SK-N-MC (cell line): ENCODE measurements at regions not wholly inside any gene's neighbourhood (a gene's known extent, or its start where the extent isn't known, plus 50 kb on each side); places are given as distances from the start of the nearest gene placed in this dataset.
"Not testable (repeated sequence)": the region's sequence is repeated elsewhere in the genome, so short reads cannot be mapped to it uniquely, and the experiment has no call there.

ENCODE experiments used
- DNase-seq: peaks from one replicate; pipeline ENCODE4 v3.0.0-alpha.2; 2011; ENCODE audit warnings: low read depth, low spot score
- H3K27ac ChIP-seq: fragments of 200-600 bp; sonication (generic); 2 replicates; pipeline ENCODE4 v1.5.1; 2016; ENCODE audit warnings: mixed run types
- H3K36me3 ChIP-seq: fragments of 200-600 bp; sonication (generic); 2 replicates; pipeline ENCODE4 v1.6.1; 2017; ENCODE audit warnings: antibody characterized with exemption, low read length, mixed read lengths; ENCODE audit not compliant: insufficient read depth
- H3K4me3 ChIP-seq: fragments of 200-600 bp; sonication (generic); 2 replicates; pipeline ENCODE4 v1.5.1; 2016
- H3K9ac ChIP-seq: fragments of 200-600 bp; sonication (generic); 2 replicates; pipeline ENCODE4 v1.8.0; 2017; ENCODE audit warnings: mixed run types, mixed read lengths; ENCODE audit not compliant: insufficient read length
- H3K9me3 ChIP-seq: fragments of 200-600 bp; sonication (generic); 2 replicates; pipeline ENCODE4 v1.6.1; 2017; ENCODE audit warnings: low read depth, mild to moderate bottlenecking, antibody characterized with exemption, low read length, moderate library complexity, mixed read lengths
- EZH2 ChIP-seq: fragments of 200-600 bp; sonication (generic); IDR thresholded peaks from one replicate; pipeline ENCODE4 v1.6.1; 2017; ENCODE audit warnings: antibody characterized with exemption
- FOXP2 ChIP-seq: optimal IDR thresholded peaks from 2 replicates; pipeline ENCODE3; 2011; ENCODE audit warnings: mild to moderate bottlenecking, moderate library complexity; ENCODE audit not compliant: insufficient read depth; ENCODE audit errors: extremely low read length, control extremely low read depth
- POLR2AphosphoS5 ChIP-seq: IDR thresholded peaks from 2 replicates; pipeline ENCODE4 v1.6.1; 2012; ENCODE audit warnings: mild to moderate bottlenecking, low read depth, low read length, borderline replicate concordance

DNA sequence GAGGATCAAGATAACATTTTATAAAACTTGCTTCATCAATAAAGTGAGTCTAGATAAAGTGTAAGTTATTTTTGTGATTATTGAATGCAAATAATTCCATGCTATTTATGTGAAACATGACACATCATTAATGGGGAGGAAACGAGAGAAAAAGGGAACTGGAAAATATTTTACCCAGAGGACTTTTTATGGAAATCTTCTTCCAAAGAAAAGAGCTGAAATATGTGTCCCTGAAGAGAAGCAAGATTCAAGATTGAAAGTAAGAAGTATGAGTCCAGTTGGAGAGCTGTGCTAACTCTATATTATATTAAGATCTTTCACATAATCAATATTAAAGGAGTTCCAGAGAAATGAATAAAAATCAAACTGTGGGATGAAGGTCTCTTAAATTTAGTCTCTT lies 1361.8 kb downstream of the GATA3 start:
- no peak for DNase-seq
- H3K9ac ChIP-seq, result no peak overlapping the region
- no peaks in the 10 kb centered on the region for H3K36me3 ChIP-seq
- no peak overlapping the region for H3K4me3 ChIP-seq
- TF ChIP-seq EZH2 (no peak), FOXP2 (no peak), POLR2AphosphoS5 (no peak)
- no peaks in the 10 kb centered on the region for H3K9me3 ChIP-seq
- H3K27ac ChIP-seq, result no peak overlapping the region

DNA sequence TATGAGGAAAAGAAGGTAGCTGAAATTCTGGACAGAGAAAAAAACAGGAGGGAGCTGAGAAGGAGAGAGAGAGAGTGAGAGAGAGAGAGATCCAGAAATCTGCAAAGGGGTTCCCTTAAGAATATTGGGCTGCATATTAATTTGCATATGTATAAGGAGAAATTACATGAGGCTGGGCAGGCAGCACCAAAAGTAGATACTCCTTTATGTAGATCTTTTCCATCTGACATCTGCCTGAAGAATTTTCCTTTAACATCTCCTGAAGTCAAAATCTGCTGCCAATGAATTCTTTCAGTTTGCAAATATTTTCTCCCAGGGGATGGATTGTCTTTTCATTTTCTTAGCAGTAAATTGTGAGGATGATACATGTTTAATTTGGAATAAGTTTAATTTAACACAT lies 1365.3 kb downstream of the GATA3 start:
- no peak overlapping the region for H3K4me3 ChIP-seq
- DNase-seq, result no peak
- no peak for TF ChIP-seq POLR2AphosphoS5
- no peak for TF ChIP-seq FOXP2
- TF ChIP-seq EZH2, result no peak
- no peak overlapping the region for H3K9ac ChIP-seq
- no peaks in the 10 kb centered on the region for H3K36me3 ChIP-seq
- no peaks in the 10 kb centered on the region for H3K9me3 ChIP-seq
- H3K27ac ChIP-seq, result no peak overlapping the region

DNA sequence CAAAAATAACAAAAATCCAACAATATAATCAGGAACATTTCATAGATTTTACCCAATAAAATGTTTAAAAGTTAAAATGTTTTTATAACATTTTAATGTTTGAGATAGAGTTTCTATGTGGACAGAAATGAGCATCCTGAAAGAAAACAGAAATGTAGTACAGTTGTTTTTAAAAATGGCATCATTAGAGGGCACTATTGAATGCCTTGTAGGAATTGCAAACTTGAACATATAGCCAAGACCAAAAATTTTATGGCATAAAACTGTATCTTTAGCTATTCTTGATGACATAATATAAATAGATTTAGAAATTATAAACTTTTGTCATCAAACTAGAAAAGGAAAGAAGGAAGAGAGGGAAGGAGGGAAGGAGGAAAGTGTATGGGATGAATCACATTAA lies 1372.7 kb downstream of the GATA3 start:
- no peaks in the 10 kb centered on the region for H3K9me3 ChIP-seq
- no peak for DNase-seq
- no peak for TF ChIP-seq POLR2AphosphoS5
- no peak for TF ChIP-seq FOXP2
- no peak for TF ChIP-seq EZH2
- no peaks in the 10 kb centered on the region for H3K36me3 ChIP-seq
- H3K27ac ChIP-seq, result no peak overlapping the region
- no peak overlapping the region for H3K4me3 ChIP-seq
- no peak overlapping the region for H3K9ac ChIP-seq

DNA sequence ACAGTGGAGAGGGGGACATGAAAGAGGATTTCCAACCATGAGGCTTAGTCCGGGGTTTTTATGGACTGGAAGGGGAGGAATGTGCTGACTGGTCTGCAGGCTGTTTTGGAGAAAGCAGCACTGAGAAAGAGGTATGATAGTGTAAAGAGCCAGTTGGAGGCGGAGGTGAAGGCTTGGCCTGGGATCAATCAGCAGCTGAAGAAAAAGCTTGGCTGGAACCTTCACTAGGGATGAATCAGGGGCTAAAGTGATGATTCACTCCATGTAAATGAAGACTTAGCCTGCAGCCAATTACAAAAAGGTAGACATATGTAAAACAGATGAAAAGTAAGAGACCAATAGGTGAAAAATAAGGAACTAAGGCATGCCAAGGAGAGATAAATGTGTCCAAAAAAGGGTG lies 1382.6 kb downstream of the GATA3 start:
- no peak overlapping the region for H3K4me3 ChIP-seq
- no peak overlapping the region for H3K27ac ChIP-seq
- H3K9me3 ChIP-seq, result no peaks in the 10 kb centered on the region
- TF ChIP-seq POLR2AphosphoS5 (no peak), EZH2 (no peak), FOXP2 (no peak)
- DNase-seq, result no peak
- no peak overlapping the region for H3K9ac ChIP-seq
- H3K36me3 ChIP-seq, result no peaks in the 10 kb centered on the region

DNA sequence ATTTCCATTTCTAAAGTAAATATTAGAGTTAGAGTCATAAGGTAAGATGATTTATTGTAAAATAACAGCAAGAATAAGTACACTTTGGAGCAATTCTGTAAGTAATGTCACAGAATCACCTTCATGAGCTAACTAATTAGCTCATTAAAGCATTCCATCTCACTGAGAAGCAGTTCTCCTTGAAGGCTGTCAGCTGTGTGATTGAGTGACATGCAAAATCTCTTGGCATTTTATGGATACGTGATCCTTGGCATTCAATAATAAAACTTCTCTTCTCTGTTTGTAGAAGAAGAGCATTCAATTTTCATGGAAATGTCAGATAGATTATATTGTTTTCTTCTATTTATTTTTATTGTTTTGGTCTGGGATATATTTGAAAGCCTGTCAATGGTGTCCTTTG lies 1389.3 kb downstream of the GATA3 start:
- no peak for DNase-seq
- no peak overlapping the region for H3K27ac ChIP-seq
- no peaks in the 10 kb centered on the region for H3K36me3 ChIP-seq
- TF ChIP-seq POLR2AphosphoS5 (no peak), FOXP2 (no peak), EZH2 (no peak)
- H3K4me3 ChIP-seq, result no peak overlapping the region
- H3K9ac ChIP-seq, result no peak overlapping the region
- no peaks in the 10 kb centered on the region for H3K9me3 ChIP-seq

DNA sequence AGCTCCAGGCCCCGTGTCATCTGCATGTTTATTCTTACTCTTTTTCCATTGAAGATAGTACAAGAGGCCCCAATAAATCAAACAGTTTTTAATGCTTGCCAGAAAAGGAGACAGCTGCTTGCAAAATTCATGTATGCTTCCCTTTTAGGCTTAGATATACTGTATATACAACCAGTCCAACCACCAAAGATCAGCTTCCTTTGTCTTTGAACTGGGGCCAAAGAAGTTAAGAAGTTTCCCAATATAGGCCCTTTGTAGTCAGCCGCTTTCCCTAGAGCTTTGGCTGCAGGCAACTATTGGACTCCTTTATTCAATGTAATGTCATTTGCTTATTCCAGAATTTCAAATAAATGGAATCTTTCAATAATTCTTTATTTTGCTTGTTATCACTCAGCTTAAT lies 1395.0 kb downstream of the GATA3 start:
- H3K9me3 ChIP-seq, result no peaks in the 10 kb centered on the region
- TF ChIP-seq EZH2, result no peak
- no peak for TF ChIP-seq FOXP2
- TF ChIP-seq POLR2AphosphoS5, result no peak
- DNase-seq, result no peak

DNA sequence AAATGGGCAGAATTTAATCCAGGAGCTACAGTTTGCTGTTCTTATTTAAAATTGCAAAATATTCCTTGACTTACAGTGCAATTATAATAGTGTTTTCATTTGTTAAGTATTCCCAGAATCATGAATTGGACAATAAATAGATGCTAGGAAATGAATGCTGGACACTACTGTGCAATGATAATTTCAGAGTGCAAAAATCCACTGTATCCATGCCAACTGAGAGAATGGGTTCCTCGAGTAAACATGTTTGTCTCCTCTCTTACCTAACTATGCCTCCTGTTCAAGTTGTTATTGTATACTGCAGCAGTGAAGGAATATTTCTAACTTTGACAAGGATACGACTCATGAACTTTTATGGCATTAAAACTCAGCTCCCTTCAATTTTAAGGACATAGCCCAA lies 1396.3 kb downstream of the GATA3 start:
- Histone ChIP-seq H3K27ac (no peak overlapping the region), H3K4me3 (no peak overlapping the region), H3K9me3 (no peaks in the 10 kb centered on the region), H3K36me3 (no peaks in the 10 kb centered on the region), H3K9ac (no peak overlapping the region)
- no peak for DNase-seq
- TF ChIP-seq POLR2AphosphoS5 (no peak), FOXP2 (no peak), EZH2 (no peak)

More for the DNA sequence above, 1395.0 kb downstream of the GATA3 start:
- Histone ChIP-seq H3K36me3 (no peaks in the 10 kb centered on the region), H3K9ac (no peak overlapping the region), H3K27ac (no peak overlapping the region), H3K4me3 (no peak overlapping the region)

DNA sequence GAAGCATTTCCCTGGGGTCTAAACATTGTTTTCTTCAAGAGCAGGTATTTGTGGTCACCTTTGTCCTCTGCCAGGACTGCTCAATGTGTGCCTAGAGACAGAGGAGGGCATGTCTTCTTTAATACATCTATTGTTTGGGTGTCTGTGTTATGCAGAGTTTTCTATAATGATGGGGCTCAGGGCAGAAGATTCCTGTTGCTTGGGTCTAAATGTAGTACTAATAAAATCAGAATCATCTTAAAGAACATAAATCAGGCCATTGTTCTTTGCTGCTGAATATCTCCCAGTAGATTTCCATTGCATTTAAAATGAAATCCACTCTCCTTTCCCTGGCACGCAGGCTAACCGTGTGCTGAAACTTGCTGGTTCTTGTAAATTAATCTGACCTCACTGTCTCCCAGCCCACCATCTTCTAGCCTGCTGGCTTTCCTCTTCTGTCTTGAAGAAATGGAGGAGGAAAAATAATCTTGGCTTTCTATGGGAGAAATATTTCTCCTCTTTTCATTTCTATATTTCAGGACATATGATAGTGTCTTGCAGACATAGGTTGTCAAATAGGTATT lies 1396.8 kb downstream of the GATA3 start:
- Histone ChIP-seq H3K4me3 (no peak overlapping the region), H3K9ac (no peak overlapping the region), H3K9me3 (no peaks in the 10 kb centered on the region), H3K36me3 (no peaks in the 10 kb centered on the region), H3K27ac (no peak overlapping the region)
- no peak for TF ChIP-seq POLR2AphosphoS5
- no peak for TF ChIP-seq EZH2
- TF ChIP-seq FOXP2, result no peak
- no peak for DNase-seq

DNA sequence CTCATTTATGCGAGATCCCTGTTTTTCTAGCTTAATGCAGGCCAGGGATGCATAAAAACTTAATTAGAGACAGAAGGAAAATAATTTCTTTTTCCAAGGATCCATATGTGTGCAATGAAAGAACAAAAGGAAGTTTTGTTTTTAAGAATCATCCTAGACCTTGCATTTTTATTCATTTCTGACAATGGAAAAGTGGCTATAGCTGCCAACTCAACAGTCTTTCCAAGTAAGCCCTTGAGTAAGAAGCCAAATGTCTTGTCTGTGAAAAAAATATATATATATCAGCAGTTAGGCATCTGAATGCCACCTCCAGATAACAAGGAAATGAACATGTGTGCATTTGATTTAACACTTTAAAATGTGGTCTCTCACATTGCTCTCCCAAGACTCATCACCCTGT lies 1397.6 kb downstream of the GATA3 start:
- Histone ChIP-seq H3K9ac (no peak overlapping the region), H3K9me3 (no peaks in the 10 kb centered on the region), H3K36me3 (no peaks in the 10 kb centered on the region), H3K4me3 (no peak overlapping the region), H3K27ac (no peak overlapping the region)
- TF ChIP-seq FOXP2 (no peak), POLR2AphosphoS5 (no peak), EZH2 (no peak)
- DNase-seq, result no peak

DNA sequence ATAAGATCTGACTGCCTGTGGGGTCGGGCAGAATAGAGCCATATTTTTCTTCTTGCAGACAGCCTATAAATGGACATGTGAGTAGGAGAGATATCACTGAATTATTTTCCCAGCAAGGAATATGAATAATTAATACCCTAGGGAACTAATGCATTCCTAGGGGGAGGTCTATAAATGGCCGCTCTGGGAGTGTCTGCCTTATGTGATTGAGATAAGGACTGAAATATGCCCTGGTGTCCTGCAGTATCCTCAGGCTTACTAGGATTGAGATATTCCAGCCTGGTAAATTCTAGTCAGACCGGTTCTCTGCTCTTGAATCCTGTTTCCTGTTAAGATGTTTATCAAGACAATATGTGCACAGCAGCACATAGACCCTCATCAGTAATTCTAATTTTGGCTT lies 1399.4 kb downstream of the GATA3 start:
- DNase-seq, H3K9ac ChIP-seq, H3K4me3 ChIP-seq, H3K36me3 ChIP-seq, H3K9me3 ChIP-seq, H3K27ac ChIP-seq: not testable (repeated sequence)
